Natural killer cell (primary cell): ENCODE measurements at regions not wholly inside any gene's neighbourhood (a gene's known extent, or its start where the extent isn't known, plus 50 kb on each side); places are given as distances from the start of the nearest gene placed in this dataset.

ENCODE experiments used
- ATAC-seq, 3 donors: fragments of 150-1000 bp in 2 of 3; fragments of 200-7000 bp in 1 of 3; cut with Tn5 transposase; 1 replicate in 1 of 3; 2 replicates in 2 of 3; pipeline ENCODE4 v1.10.0; 2021; ENCODE audit warnings: mild to moderate bottlenecking in 2 of 3, moderate library complexity in 2 of 3
- DNase-seq, 2 donors: peaks; one replicate each; pipeline versions ENCODE4 v3.0.0 to v3.0.0-alpha.2; 2013 to 2021; ENCODE audit warnings: mixed read lengths in 1 of 2
- H3K27ac ChIP-seq: one replicate; pipeline ENCODE4 v1.5.1; 2013; ENCODE audit warnings: mild to moderate bottlenecking, low read length
- H3K27me3 ChIP-seq: one replicate; pipeline ENCODE4 v1.6.1; 2013; ENCODE audit warnings: low read length; ENCODE audit not compliant: control insufficient read depth, insufficient read depth
- H3K36me3 ChIP-seq: one replicate; pipeline ENCODE4 v1.6.1; 2013; ENCODE audit warnings: low read length; ENCODE audit not compliant: control insufficient read depth, insufficient read depth
- H3K4me1 ChIP-seq: one replicate; pipeline ENCODE4 v1.6.1; 2013; ENCODE audit warnings: low read length; ENCODE audit not compliant: control insufficient read depth, insufficient read depth
- H3K4me3 ChIP-seq: one replicate; pipeline ENCODE4 v1.5.1; 2013; ENCODE audit warnings: low read length
- H3K9me3 ChIP-seq: one replicate; pipeline ENCODE4 v1.6.1; 2013; ENCODE audit warnings: low read length; ENCODE audit not compliant: control insufficient read depth, insufficient read depth
- H3K27ac Mint-ChIP-seq, 2 donors: one replicate each; pipeline ENCODE4 v1.8.0; 2022; ENCODE audit warnings: mild to moderate bottlenecking in 2 of 2, mixed read lengths in 2 of 2, moderate library complexity in 1 of 2
- H3K27me3 Mint-ChIP-seq, 2 donors: one replicate each; pipeline ENCODE4 v1.8.0; 2022; ENCODE audit warnings: low read depth in 2 of 2, mixed read lengths in 2 of 2
- H3K36me3 Mint-ChIP-seq: one replicate; pipeline ENCODE4 v1.8.0; 2022; ENCODE audit warnings: mixed read lengths
- H3K4me1 Mint-ChIP-seq, 2 donors: one replicate each; pipeline ENCODE4 v1.8.0; 2022; ENCODE audit warnings: mixed read lengths in 2 of 2
- H3K4me3 Mint-ChIP-seq: one replicate; pipeline ENCODE4 v1.8.0; 2022; ENCODE audit warnings: mild to moderate bottlenecking, moderate library complexity, mixed read lengths
- H3K9me3 Mint-ChIP-seq, 2 donors: one replicate each; pipeline ENCODE4 v1.8.0; 2022; ENCODE audit warnings: mixed read lengths in 2 of 2
- WGBS: methylation state at CpG from one replicate; pipeline ENCODE4 v1.1.7; 2013; ENCODE audit warnings: missing lambda C conversion rate; ENCODE audit not compliant: insufficient coverage; 5-methylcytosine and 5-hydroxymethylcytosine counted together
- intact Hi-C: fragments of 100-400 bp; cut with micrococcal nuclease; formaldehyde crosslinking; loops from one replicate; pipeline ENCODE4 v1.14.2; 2022
- TF ChIP-seq, protein P1 (sequence below): fragments of 200-600 bp; IDR thresholded peaks from one replicate; pipeline ENCODE4 v1.8.0; 2022; ENCODE audit warnings: antibody characterized with exemption

DNA sequence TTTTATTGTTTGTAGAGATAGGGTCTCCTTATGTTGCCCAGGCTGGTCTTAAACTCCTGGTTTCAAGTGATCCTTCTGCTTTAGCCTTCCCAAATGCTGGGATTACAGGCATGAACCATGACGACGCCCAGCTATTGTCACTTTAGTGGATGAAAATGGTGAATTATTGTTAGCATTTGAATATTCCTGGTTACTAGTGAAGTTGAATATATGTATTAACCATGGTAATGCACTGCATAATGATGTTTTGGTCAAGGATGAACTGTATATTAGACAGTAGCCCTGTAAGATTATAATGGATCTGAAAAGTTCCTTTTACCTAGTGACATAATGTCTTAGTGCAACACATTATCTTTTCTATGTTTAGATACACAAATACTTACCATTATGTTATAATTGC, 50.4 kb upstream of the KCNAB1 start:
- Mint-ChIP-seq H3K36me3 (no peaks in the 10 kb centered on the region), H3K27ac (no peak overlapping the region), H3K27me3 (peaks cover 0 to 5% of the 10 kb centered on the region in 2 donors), H3K9me3 (no peaks in the 10 kb centered on the region), H3K4me3 (no peak overlapping the region), H3K4me1 (no peaks in the 10 kb centered on the region)
- Histone ChIP-seq H3K4me1 (no peaks in the 10 kb centered on the region), H3K27me3 (no peaks in the 10 kb centered on the region), H3K9me3 (no peaks in the 10 kb centered on the region), H3K27ac (no peak overlapping the region), H3K36me3 (no peaks in the 10 kb centered on the region), H3K4me3 (no peak overlapping the region)
- ATAC-seq = no peak
- intact Hi-C loops = no loop called here
- WGBS = 95% methylated on average over 2 of the region's 2 CpGs
- TF ChIP-seq, protein P1, sequence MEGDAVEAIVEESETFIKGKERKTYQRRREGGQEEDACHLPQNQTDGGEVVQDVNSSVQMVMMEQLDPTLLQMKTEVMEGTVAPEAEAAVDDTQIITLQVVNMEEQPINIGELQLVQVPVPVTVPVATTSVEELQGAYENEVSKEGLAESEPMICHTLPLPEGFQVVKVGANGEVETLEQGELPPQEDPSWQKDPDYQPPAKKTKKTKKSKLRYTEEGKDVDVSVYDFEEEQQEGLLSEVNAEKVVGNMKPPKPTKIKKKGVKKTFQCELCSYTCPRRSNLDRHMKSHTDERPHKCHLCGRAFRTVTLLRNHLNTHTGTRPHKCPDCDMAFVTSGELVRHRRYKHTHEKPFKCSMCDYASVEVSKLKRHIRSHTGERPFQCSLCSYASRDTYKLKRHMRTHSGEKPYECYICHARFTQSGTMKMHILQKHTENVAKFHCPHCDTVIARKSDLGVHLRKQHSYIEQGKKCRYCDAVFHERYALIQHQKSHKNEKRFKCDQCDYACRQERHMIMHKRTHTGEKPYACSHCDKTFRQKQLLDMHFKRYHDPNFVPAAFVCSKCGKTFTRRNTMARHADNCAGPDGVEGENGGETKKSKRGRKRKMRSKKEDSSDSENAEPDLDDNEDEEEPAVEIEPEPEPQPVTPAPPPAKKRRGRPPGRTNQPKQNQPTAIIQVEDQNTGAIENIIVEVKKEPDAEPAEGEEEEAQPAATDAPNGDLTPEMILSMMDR = no peak
- no peak for DNase-seq
